Middle frontal gyrus (tissue), 1 donor: ENCODE measurements at regions not wholly inside any gene's neighbourhood (a gene's known extent, or its start where the extent isn't known, plus 50 kb on each side); places are given as distances from the start of the nearest gene placed in this dataset.
"Not testable (repeated sequence)": the region's sequence is repeated elsewhere in the genome, so short reads cannot be mapped to it uniquely, and the experiment has no call there.

Experiments used
- DNase-seq: peaks from one replicate; pipeline ENCODE4 v3.0.0-alpha.2; 2015; ENCODE audit warnings: low spot score; ENCODE audit errors: extremely low spot score

- DNase-seq, result no peak
Observed at GRCh38 chr6:74731931-74732330, 473.9 kb downstream of the COL12A1 start.

- DNase-seq, result no peak
Observed at GRCh38 chr6:74731204-74731603, 474.6 kb downstream of the COL12A1 start.

- DNase-seq, result no peak
Observed at GRCh38 chr6:74720923-74721322, 484.9 kb downstream of the COL12A1 start.

- no peak for DNase-seq
Observed at GRCh38 chr6:74717591-74717990, 488.3 kb downstream of the COL12A1 start.

GRCh38 chr6:74715355-74716085 is 490.3 kb downstream of the COL12A1 start:
- DNase-seq, result no peak

- DNase-seq, result no peak
Observed at GRCh38 chr6:74713941-74714340, 491.9 kb downstream of the COL12A1 start.

GRCh38 chr6:74705451-74705850 is 500.4 kb downstream of the COL12A1 start:
- no peak for DNase-seq

GRCh38 chr6:74704540-74704939 is 501.3 kb downstream of the COL12A1 start:
- DNase-seq, result not testable (repeated sequence)

- no peak for DNase-seq
Observed at GRCh38 chr6:74690365-74690764, 515.5 kb downstream of the COL12A1 start.

GRCh38 chr6:74689601-74690000 is 516.3 kb downstream of the COL12A1 start:
- no peak for DNase-seq

- DNase-seq, result no peak
Observed at GRCh38 chr6:74677463-74677862, 528.4 kb downstream of the COL12A1 start.

- no peak for DNase-seq
Observed at GRCh38 chr6:74676906-74677305, 528.9 kb downstream of the COL12A1 start.

- DNase-seq, result no peak
Observed at GRCh38 chr6:74674377-74674776, 531.5 kb downstream of the COL12A1 start.

- DNase-seq, result no peak
Observed at GRCh38 chr6:74671558-74672025, 534.3 kb downstream of the COL12A1 start.

- no peak for DNase-seq
Observed at GRCh38 chr6:74658391-74658790, 547.5 kb downstream of the COL12A1 start.

- no peak for DNase-seq
Observed at GRCh38 chr6:74657931-74658330, 547.9 kb downstream of the COL12A1 start.

- DNase-seq, result no peak
Observed at GRCh38 chr6:74657011-74657410, 548.8 kb downstream of the COL12A1 start.

- DNase-seq, result no peak
Observed at GRCh38 chr6:74656453-74656852, 549.4 kb downstream of the COL12A1 start.

- no peak for DNase-seq
Observed at GRCh38 chr6:74654296-74654695, 551.6 kb downstream of the COL12A1 start.

- no peak for DNase-seq
Observed at GRCh38 chr6:74651948-74652842, 553.7 kb downstream of the COL12A1 start.

- no peak for DNase-seq
Observed at GRCh38 chr6:74650668-74651067, 555.2 kb downstream of the COL12A1 start.

- DNase-seq, result no peak
Observed at GRCh38 chr6:74646461-74646860, 559.4 kb downstream of the COL12A1 start.
